Common myeloid progenitor, CD34-positive (primary cell): ENCODE measurements at regions not wholly inside any gene's neighbourhood (a gene's known extent, or its start where the extent isn't known, plus 50 kb on each side); places are given as distances from the start of the nearest gene placed in this dataset.
"Not testable (repeated sequence)": the region's sequence is repeated elsewhere in the genome, so short reads cannot be mapped to it uniquely, and the experiment has no call there.

Experiments used
- CTCF ChIA-PET: fragments of 350-600 bp; sonication (Branson Sonifier 250); formaldehyde crosslinking; loops from one replicate; lab custom pipeline; 2021; ENCODE audit warnings: antibody characterized with exemption; lab: Charles Lee
- POLR2A ChIA-PET: fragments of 350-600 bp; sonication (Branson Sonifier 250); formaldehyde crosslinking; loops from one replicate; lab custom pipeline; 2021; ENCODE audit warnings: antibody characterized with exemption; lab: Charles Lee
- DNase-seq, 3 donors: peaks; one replicate each; pipeline versions ENCODE4 v3.0.0 to v3.0.0-alpha.2; 2013
- H3K27ac ChIP-seq, 2 experiments: 1 replicate in 1 of 2; 2 replicates in 1 of 2; pipeline ENCODE4 v1.7.0; 2013; ENCODE audit warnings: inconsistent platforms in 2 of 2, low read length in 2 of 2, mild to moderate bottlenecking in 2 of 2, low read depth in 1 of 2, moderate library complexity in 1 of 2; ENCODE audit not compliant: severe bottlenecking in 2 of 2, insufficient read depth in 1 of 2, poor library complexity in 1 of 2
- H3K27me3 ChIP-seq, 5 experiments: replicated peaks in 2 of 5; 1 replicate in 3 of 5; 2 replicates in 2 of 5; pipeline versions ENCODE4 v1.6.1 to v1.7.0; 2013; ENCODE audit warnings: low read length in 4 of 5, mild to moderate bottlenecking in 2 of 5, moderate library complexity in 2 of 5, inconsistent platforms in 1 of 5; ENCODE audit not compliant: insufficient read depth in 5 of 5, control insufficient read depth in 4 of 5
- H3K36me3 ChIP-seq, 4 experiments: 1 replicate in 2 of 4; 2 replicates in 2 of 4; pipeline versions ENCODE4 v1.6.1 to v1.7.0; 2013; ENCODE audit warnings: low read length in 3 of 4, control low read depth in 1 of 4, mild to moderate bottlenecking in 1 of 4; ENCODE audit not compliant: control insufficient read depth in 4 of 4, insufficient read depth in 4 of 4
- H3K4me1 ChIP-seq, 4 experiments: 1 replicate in 3 of 4; 2 replicates in 1 of 4; pipeline versions ENCODE4 v1.6.1 to v1.7.1; 2013; ENCODE audit warnings: low read length in 3 of 4, mild to moderate bottlenecking in 3 of 4, control low read depth in 1 of 4, inconsistent platforms in 1 of 4, moderate library complexity in 1 of 4; ENCODE audit not compliant: control insufficient read depth in 4 of 4, insufficient read depth in 4 of 4; ENCODE audit errors: control extremely low read depth in 1 of 4
- H3K4me3 ChIP-seq, 7 experiments: 1 replicate in 4 of 7; 2 replicates in 3 of 7; pipeline versions ENCODE4 v1.5.1 to v1.7.0; 2013; ENCODE audit warnings: mild to moderate bottlenecking in 7 of 7, low read length in 6 of 7, moderate library complexity in 6 of 7, inconsistent platforms in 2 of 7, low read depth in 2 of 7, control low read depth in 1 of 7; ENCODE audit not compliant: insufficient read depth in 4 of 7, control insufficient read depth in 1 of 7; ENCODE audit errors: extremely low read depth in 1 of 7
- H3K9me3 ChIP-seq, 5 experiments: 1 replicate in 4 of 5; 2 replicates in 1 of 5; pipeline versions ENCODE4 v1.6.1 to v1.7.1; 2013; ENCODE audit warnings: low read length in 4 of 5, mild to moderate bottlenecking in 2 of 5, inconsistent platforms in 1 of 5, low read depth in 1 of 5, moderate library complexity in 1 of 5; ENCODE audit not compliant: control insufficient read depth in 4 of 5, insufficient read depth in 2 of 5; ENCODE audit errors: control extremely low read depth in 1 of 5
- WGBS: methylation state at CpG from one replicate; pipeline ENCODE4 v1.1.5; 2013; ENCODE audit not compliant: insufficient coverage; 5-methylcytosine and 5-hydroxymethylcytosine counted together

- peaks cover 0 to 4% (median 0%) of the 10 kb centered on the region in 5 experiments for H3K9me3 ChIP-seq
- no peak overlapping the region for H3K27ac ChIP-seq
- ChIA-PET CTCF (no interaction called here), POLR2A (interaction anchor here (0.6 kb wide), 1 partner anchor 110 kb away, joined by 3 read pairs; no protein-coding TSS in a partner anchor)
- no peak for DNase-seq
- H3K4me3 ChIP-seq = no peak overlapping the region
- H3K4me1 ChIP-seq = no peaks in the 10 kb centered on the region
- H3K36me3 ChIP-seq = no peaks in the 10 kb centered on the region
- whole genome bisulfite sequencing = 93% methylated on average over 10 of the region's 10 CpGs
- H3K27me3 ChIP-seq = no peaks in the 10 kb centered on the region
These were observed 73.7 kb upstream of the SLC22A23 start for GRCh38 chr6:3530515-3530914.

GRCh38 chr6:3529721-3530120 is 72.9 kb upstream of the SLC22A23 start:
- CTCF ChIA-PET = interaction anchor here (1.2 kb wide), 1 partner anchor 203 kb away, joined by 3 read pairs; no protein-coding TSS in a partner anchor
- DNase-seq = no peak
- Histone ChIP-seq H3K9me3 (peaks cover 0 to 4% (median 0%) of the 10 kb centered on the region in 5 experiments), H3K4me3 (no peak overlapping the region), H3K27ac (no peak overlapping the region), H3K4me1 (no peaks in the 10 kb centered on the region), H3K27me3 (no peaks in the 10 kb centered on the region), H3K36me3 (no peaks in the 10 kb centered on the region)
- POLR2A ChIA-PET = no interaction called here
- 92% methylated on average over 2 of the region's 3 CpGs for WGBS

- DNase-seq = no peak
- no peak overlapping the region for H3K27ac ChIP-seq
- no peaks in the 10 kb centered on the region for H3K4me1 ChIP-seq
- peaks cover 0 to 4% (median 0%) of the 10 kb centered on the region in 5 experiments for H3K9me3 ChIP-seq
- ChIA-PET POLR2A (no interaction called here), CTCF (interaction anchor here (1.2 kb wide), 1 partner anchor 204 kb away, joined by 3 read pairs; no protein-coding TSS in a partner anchor)
- no peaks in the 10 kb centered on the region for H3K36me3 ChIP-seq
- 98% methylated on average over 6 of the region's 7 CpGs for WGBS
- H3K27me3 ChIP-seq = no peaks in the 10 kb centered on the region
- H3K4me3 ChIP-seq = no peak overlapping the region
These were observed 72.4 kb upstream of the SLC22A23 start for GRCh38 chr6:3529232-3529631.

GRCh38 chr6:3528081-3528671 is 71.3 kb upstream of the SLC22A23 start:
- H3K36me3 ChIP-seq, H3K4me3 ChIP-seq, DNase-seq, CTCF ChIA-PET, H3K27ac ChIP-seq, H3K9me3 ChIP-seq, H3K4me1 ChIP-seq, H3K27me3 ChIP-seq, POLR2A ChIA-PET: not testable (repeated sequence)
- 100% methylated on average over 2 of the region's 7 CpGs for WGBS

GRCh38 chr6:3527651-3527977 is 70.8 kb upstream of the SLC22A23 start:
- Histone ChIP-seq H3K36me3 (no peaks in the 10 kb centered on the region), H3K27me3 (no peaks in the 10 kb centered on the region), H3K4me3 (no peak overlapping the region), H3K4me1 (no peaks in the 10 kb centered on the region), H3K27ac (no peak overlapping the region), H3K9me3 (peaks cover 0 to under 1% (median 0%) of the 10 kb centered on the region in 5 experiments)
- no peak for DNase-seq
- WGBS = 81% methylated on average over 4 of the region's 4 CpGs
- ChIA-PET POLR2A (no interaction called here), CTCF (no interaction called here)

- Histone ChIP-seq H3K4me3 (no peak overlapping the region), H3K4me1 (no peaks in the 10 kb centered on the region), H3K27ac (no peak overlapping the region), H3K36me3 (no peaks in the 10 kb centered on the region), H3K27me3 (no peaks in the 10 kb centered on the region), H3K9me3 (no peaks in the 10 kb centered on the region)
- ChIA-PET CTCF (interaction anchor here (0.9 kb wide), 1 partner anchor 8 kb away, joined by 3 read pairs; no protein-coding TSS in a partner anchor), POLR2A (no interaction called here)
- no peak for DNase-seq
- WGBS = 93% methylated on average over 11 of the region's 12 CpGs
These were observed 70.3 kb upstream of the SLC22A23 start for GRCh38 chr6:3526962-3527650.

- POLR2A ChIA-PET = no interaction called here
- no peak for DNase-seq
- WGBS = 95% methylated on average over 6 of the region's 6 CpGs
These were observed 69.1 kb upstream of the SLC22A23 start for GRCh38 chr6:3525915-3526314.

More at GRCh38 chr6:3525915-3526314, 69.1 kb upstream of the SLC22A23 start:
- no peaks in the 10 kb centered on the region for H3K4me1 ChIP-seq
- CTCF ChIA-PET = no interaction called here
- H3K27ac ChIP-seq = no peak overlapping the region
- H3K27me3 ChIP-seq = no peaks in the 10 kb centered on the region
- no peak overlapping the region for H3K4me3 ChIP-seq
- no peaks in the 10 kb centered on the region for H3K36me3 ChIP-seq
- no peaks in the 10 kb centered on the region for H3K9me3 ChIP-seq
